Transverse colon (tissue), 4 donors: ENCODE measurements at regions not wholly inside any gene's neighbourhood (a gene's known extent, or its start where the extent isn't known, plus 50 kb on each side); places are given as distances from the start of the nearest gene placed in this dataset.

Experiments
- DNase-seq: peaks from one replicate; pipeline ENCODE4 v3.0.0-alpha.2; 2019
- H3K27ac ChIP-seq, 4 donors: fragments of 200-600 bp; sonication (generic); 2 replicates each; pipeline ENCODE4 v1.5.1; 2016 to 2018; ENCODE audit warnings: inconsistent platforms in 4 of 4
- H3K27me3 ChIP-seq: fragments of 200-600 bp; sonication (generic); 2 replicates; pipeline ENCODE4 v1.5.1; 2017; ENCODE audit warnings: inconsistent platforms
- H3K36me3 ChIP-seq, 4 donors: fragments of 200-600 bp; sonication (generic); 2 replicates each; pipeline ENCODE4 v1.5.1; 2017 to 2019; ENCODE audit warnings: inconsistent platforms in 4 of 4
- H3K4me1 ChIP-seq, 4 donors: fragments of 200-600 bp; sonication (generic); 2 replicates each; pipeline ENCODE4 v1.5.1; 2017 to 2020; ENCODE audit warnings: inconsistent platforms in 4 of 4
- H3K4me3 ChIP-seq, 4 donors: fragments of 200-600 bp; sonication (generic); 1 replicate in 1 of 4; 2 replicates in 3 of 4; pipeline versions ENCODE4 v1.5.1 to v1.6.1; 2017 to 2019; ENCODE audit warnings: inconsistent platforms in 4 of 4
- H3K9me3 ChIP-seq, 2 donors: fragments of 200-600 bp; sonication (generic); 2 replicates each; pipeline ENCODE4 v1.5.1; 2017 to 2019; ENCODE audit warnings: inconsistent platforms in 2 of 2
- CTCF ChIP-seq, 5 experiments: fragments of 200-600 bp in 3 of 5; fragments of 450-650 bp in 2 of 5; sonication (generic) in 3 of 5; IDR thresholded peaks; 1 replicate in 2 of 5; 2 replicates in 3 of 5; pipeline ENCODE4 v1.5.1; 2016 to 2017; ENCODE audit warnings: antibody characterized with exemption in 5 of 5, inconsistent platforms in 3 of 5, mild to moderate bottlenecking in 2 of 5, moderate library complexity in 1 of 5
- EP300 ChIP-seq: sonication (generic); formaldehyde crosslinking; IDR thresholded peaks from one replicate; pipeline ENCODE4 v1.6.1; 2017; ENCODE audit warnings: antibody characterized with exemption, low read depth
- POLR2A ChIP-seq: fragments of 450-650 bp; IDR thresholded peaks from one replicate; pipeline ENCODE4 v1.6.1; 2016; ENCODE audit warnings: antibody characterized with exemption, mild to moderate bottlenecking, moderate library complexity
- POLR2AphosphoS5 ChIP-seq, 3 donors: sonication (generic); formaldehyde crosslinking; IDR thresholded peaks; one replicate each; pipeline ENCODE4 v1.6.1; 2016; ENCODE audit warnings: antibody characterized with exemption in 3 of 3
- WGBS, 2 donors: methylation state at CpG; one replicate each; pipeline ENCODE4 v1.1.5; 2018; ENCODE audit warnings: low coverage in 1 of 2; 5-methylcytosine and 5-hydroxymethylcytosine counted together
- in situ Hi-C, 4 donors: fragments of 200-750 bp; cut with MboI; loops; one replicate each; pipeline versions ENCODE4 v1.15.0 to v1.15.1; 2017; ENCODE audit warnings: low sequenced_read_pairs in 3 of 4, low pct_ligation_motif_present in 1 of 4, low pct_unique_long_range_greater_than_20kb in 1 of 4
- intact Hi-C: fragments of 100-400 bp; cut with DNase I; formaldehyde crosslinking; loops from one replicate; pipeline ENCODE4 v1.15.1; 2023; ENCODE audit warnings: low total_unique reads

- Histone ChIP-seq H3K4me3 (peak overlapping the region; percentile 45 to 87 (median 62)), H3K36me3 (no peaks in the 10 kb centered on the region), H3K4me1 (peaks cover 4 to 38% (median 25%) of the 10 kb centered on the region in 4 donors), H3K27ac (peak overlapping the region; percentile 92 to 97 (median 94)), H3K9me3 (no peaks in the 10 kb centered on the region), H3K27me3 (peaks cover 10% of the 10 kb centered on the region)
- intact Hi-C loops, result loop anchor here (5.0 kb wide), 1 partner anchor 1467 kb away; the partner anchor contains the start of gene PLXNA4
- in situ Hi-C loops, result loop anchor here in 2 of 4 donors (25.0 kb wide), 2 partner anchors 202 to 302 kb away; no protein-coding TSS in a partner anchor
- TF ChIP-seq POLR2A, result no peak
- no peak for TF ChIP-seq POLR2AphosphoS5 (IDR thresholded peaks at IDR 0.05)
- no peak for TF ChIP-seq CTCF (IDR thresholded peaks at IDR 0.05)
- TF ChIP-seq EP300, result no peak
- DNase-seq, result peak; percentile 21
- WGBS, 2 donors, result 8 to 13% methylated on average over 2 to 12 of the region's 12 CpGs
Measured at GRCh38 chr7:131110297-131111080, 217.2 kb upstream of the MKLN1 start.

- DNase-seq, result peak; percentile 15
- intact Hi-C loops, result loop anchor here (5.0 kb wide), 1 partner anchor 1466 kb away; the partner anchor contains the start of gene PLXNA4
- Histone ChIP-seq H3K4me1 (peaks cover 4 to 38% (median 25%) of the 10 kb centered on the region in 4 donors), H3K36me3 (no peaks in the 10 kb centered on the region), H3K4me3 (peak overlapping the region in 3 of 4 donors; percentile 56 to 87 (median 69)), H3K27ac (peak overlapping the region; percentile 92 to 97 (median 94)), H3K9me3 (no peaks in the 10 kb centered on the region), H3K27me3 (peaks cover 10% of the 10 kb centered on the region)
- TF ChIP-seq POLR2AphosphoS5 (IDR thresholded peaks at IDR 0.05), result peak in 2 of 3 donors; percentile 39 to 46
- TF ChIP-seq EP300, result no peak
- no peak for TF ChIP-seq CTCF (IDR thresholded peaks at IDR 0.05)
- in situ Hi-C loops, result loop anchor here in 2 of 4 donors (25.0 kb wide), 2 partner anchors 201 to 301 kb away; no protein-coding TSS in a partner anchor
- 7 to 11% methylated on average over 5 to 6 of the region's 6 CpGs for WGBS, 2 donors
Measured at GRCh38 chr7:131111081-131111576, 216.5 kb upstream of the MKLN1 start.

GRCh38 chr7:131111792-131112191 lies 215.9 kb upstream of the MKLN1 start:
- DNase-seq, result no peak
- intact Hi-C loops (loop anchor here (5.0 kb wide), 1 partner anchor 1466 kb away; the partner anchor contains the start of gene PLXNA4), in situ Hi-C loops (loop anchor here in 2 of 4 donors (25.0 kb wide), 2 partner anchors 201 to 301 kb away; no protein-coding TSS in a partner anchor)
- Histone ChIP-seq H3K36me3 (no peaks in the 10 kb centered on the region), H3K4me3 (no peak overlapping the region), H3K9me3 (no peaks in the 10 kb centered on the region), H3K4me1 (peaks cover 4 to 38% (median 25%) of the 10 kb centered on the region in 4 donors), H3K27me3 (peaks cover 10% of the 10 kb centered on the region), H3K27ac (peak overlapping the region; percentile 92 to 97 (median 94))
- TF ChIP-seq POLR2A (no peak), CTCF (IDR thresholded peaks at IDR 0.05) (no peak), EP300 (no peak), POLR2AphosphoS5 (IDR thresholded peaks at IDR 0.05) (no peak)
- 60 to 67% methylated on average over 3 of the region's 3 CpGs for WGBS, 2 donors

GRCh38 chr7:131112431-131112830 lies 215.2 kb upstream of the MKLN1 start:
- Histone ChIP-seq H3K27ac (no peak overlapping the region), H3K27me3 (peaks cover 10% of the 10 kb centered on the region), H3K36me3 (no peaks in the 10 kb centered on the region), H3K9me3 (no peaks in the 10 kb centered on the region), H3K4me3 (no peak overlapping the region), H3K4me1 (peaks cover 4 to 38% (median 25%) of the 10 kb centered on the region in 4 donors)
- in situ Hi-C loops, result loop anchor here in 2 of 4 donors (25.0 kb wide), 2 partner anchors 200 to 300 kb away; no protein-coding TSS in a partner anchor
- WGBS, 2 donors, result 58 to 81% methylated on average over 1 of the region's 1 CpG
- DNase-seq, result no peak
- intact Hi-C loops, result loop anchor here (5.0 kb wide), 1 partner anchor 1465 kb away; the partner anchor contains the start of gene PLXNA4
- TF ChIP-seq EP300, result no peak
- TF ChIP-seq POLR2AphosphoS5 (IDR thresholded peaks at IDR 0.05), result no peak
- TF ChIP-seq POLR2A, result no peak
- TF ChIP-seq CTCF (IDR thresholded peaks at IDR 0.05), result no peak
